ENCODE measurements at regions not wholly inside any gene's neighbourhood (a gene's known extent, or its start where the extent isn't known, plus 50 kb on each side); places are given as distances from the start of the nearest gene placed in this dataset.

- DNase-seq (ENCODE audit: low read depth, low spot score), result no peak
Measured at GRCh38 chr9:81844131-81844567, 84.1 kb upstream of the SPATA31D4 start.

DNA sequence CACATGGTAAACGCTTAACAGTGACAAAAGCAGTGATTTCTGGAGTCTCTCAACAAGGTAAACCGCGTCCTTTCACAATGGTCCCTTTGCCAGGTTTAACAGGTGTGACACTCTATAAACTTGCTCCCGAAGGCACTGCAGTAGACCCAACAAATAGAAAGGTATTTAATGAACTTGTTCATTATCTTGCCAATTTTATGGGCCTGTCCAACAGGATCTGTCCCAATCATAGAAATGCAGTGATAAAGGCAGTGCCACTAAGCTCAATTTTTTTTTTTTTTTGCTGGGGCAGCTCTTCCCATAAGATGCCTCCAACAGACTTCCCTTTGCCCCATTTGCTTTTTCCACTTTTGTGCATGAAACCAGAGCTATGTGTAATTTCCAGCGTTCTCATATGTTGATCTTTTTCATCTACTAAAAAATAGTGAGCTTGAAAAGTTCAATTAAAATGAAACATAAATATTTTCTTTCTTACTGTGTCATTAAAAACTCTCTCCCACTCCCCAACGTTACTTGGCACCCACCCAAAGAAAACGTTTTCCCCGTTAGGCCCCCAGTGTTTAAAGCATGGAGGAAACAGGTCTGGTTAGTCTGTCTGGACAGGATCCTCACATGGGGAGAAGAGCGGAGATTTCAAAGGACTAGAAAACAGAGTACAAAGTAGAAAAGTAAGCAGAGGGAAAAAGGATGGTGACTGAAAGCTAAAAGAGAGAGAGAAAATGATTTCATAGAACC, 80.9 kb upstream of the SPATA31D4 start:
- DNase-seq (ENCODE audit: low read depth, low spot score), result no peak

GRCh38 chr9:81848472-81848871, 79.8 kb upstream of the SPATA31D4 start:
- DNase-seq (ENCODE audit: low read depth, low spot score), result no peak

DNA sequence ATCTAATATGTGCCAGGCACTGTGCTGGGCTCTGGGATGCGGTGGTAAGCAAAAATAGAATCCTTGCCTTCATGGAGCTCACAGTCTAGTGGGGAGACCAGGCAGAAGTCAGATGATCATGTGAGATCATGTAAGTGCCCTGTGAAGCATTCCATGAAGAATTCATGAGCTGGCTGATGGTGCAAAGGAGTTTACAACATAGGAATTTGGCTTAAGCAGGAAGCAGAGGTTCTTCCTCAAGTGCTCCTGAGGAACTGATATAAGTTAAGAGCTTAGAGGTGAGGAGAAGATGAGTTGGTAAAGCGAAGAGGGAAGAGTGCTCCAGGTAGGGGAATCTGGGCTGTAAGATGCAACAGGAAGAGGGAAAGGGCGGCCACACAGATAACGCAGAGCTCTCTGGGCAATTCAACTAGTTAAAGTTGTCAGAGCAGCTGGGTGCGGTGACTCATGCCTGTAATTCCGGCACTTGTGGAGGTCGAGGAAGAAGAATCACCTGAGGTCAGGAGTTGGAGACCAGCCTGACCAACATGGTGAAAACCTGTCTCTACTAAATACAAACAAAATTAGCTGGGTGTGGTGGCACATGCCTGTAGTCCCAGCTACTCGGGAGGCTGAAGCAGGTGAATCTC, 78.5 kb upstream of the SPATA31D4 start:
- DNase-seq (ENCODE audit: low read depth, low spot score), result no peak

- no peak for DNase-seq (ENCODE audit: low read depth, low spot score)
Measured at GRCh38 chr9:81850724-81851123, 77.5 kb upstream of the SPATA31D4 start.

DNA sequence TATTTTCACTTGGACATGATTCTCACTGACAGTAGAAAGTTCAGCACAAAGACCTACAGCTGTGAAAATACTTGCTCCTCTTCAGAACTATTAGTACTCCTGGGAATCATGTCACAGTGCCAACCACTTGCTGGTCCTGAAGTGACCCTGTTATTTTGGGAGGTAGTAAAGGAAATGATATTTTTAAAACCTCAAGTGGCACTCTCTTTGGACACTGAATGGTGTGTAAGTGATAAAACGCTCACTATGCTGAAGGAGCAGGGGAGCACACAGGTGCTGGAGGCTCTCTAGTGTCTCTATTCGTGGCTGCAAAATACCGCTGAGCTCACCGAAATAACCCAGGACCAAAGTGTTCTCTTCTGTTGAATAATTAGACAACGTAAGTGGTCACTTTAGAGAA, 76.9 kb upstream of the SPATA31D4 start:
- no peak for DNase-seq (ENCODE audit: low read depth, low spot score)

- DNase-seq (ENCODE audit: low read depth, low spot score), result no peak
Measured at GRCh38 chr9:81852820-81853219, 75.4 kb upstream of the SPATA31D4 start.

DNA sequence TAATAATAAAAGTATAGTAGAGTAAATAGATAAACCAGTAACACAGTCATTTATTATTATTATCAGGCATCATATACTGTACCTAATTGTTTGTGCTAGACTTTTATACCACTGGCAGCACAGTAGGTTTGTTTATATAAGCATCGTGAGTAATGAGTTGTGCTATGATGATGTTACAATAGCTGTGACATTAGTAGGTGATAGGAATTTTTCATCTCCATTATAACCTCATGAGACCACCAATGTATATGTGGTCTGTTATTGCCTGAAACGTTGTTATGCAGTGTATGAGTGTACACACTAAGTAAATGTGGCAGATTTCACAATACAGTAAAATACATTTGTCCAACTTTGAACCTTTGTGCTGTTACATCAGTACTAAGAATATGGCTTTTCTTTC, 72.7 kb upstream of the SPATA31D4 start:
- DNase-seq (ENCODE audit: low read depth, low spot score), result no peak

- no peak for DNase-seq (ENCODE audit: low read depth, low spot score)
Measured at GRCh38 chr9:81858657-81859430, 69.4 kb upstream of the SPATA31D4 start.

DNA sequence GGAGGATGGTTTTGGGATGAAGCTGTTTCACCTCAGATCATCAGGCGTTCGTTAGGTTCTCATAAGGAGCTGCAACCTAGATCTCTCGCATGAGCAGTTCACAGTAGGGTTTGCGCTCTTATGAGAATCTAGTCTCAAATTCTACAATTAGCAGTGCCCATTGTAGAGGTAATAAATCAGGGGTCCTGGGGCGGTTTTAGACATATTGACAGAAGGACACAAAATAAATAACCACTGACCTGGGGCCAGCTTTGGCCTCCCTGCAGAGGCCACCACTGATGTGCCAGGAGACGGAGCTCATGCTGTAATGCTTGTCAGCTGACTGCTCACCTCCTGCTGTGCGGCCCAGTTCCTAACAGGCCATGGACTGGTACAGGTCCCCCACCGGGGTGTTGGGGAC, 67.6 kb upstream of the SPATA31D4 start:
- DNase-seq (ENCODE audit: low read depth, low spot score), result no peak

GRCh38 chr9:81861644-81862043, 66.6 kb upstream of the SPATA31D4 start:
- no peak for DNase-seq (ENCODE audit: low read depth, low spot score)

GRCh38 chr9:81868145-81868544, 60.1 kb upstream of the SPATA31D4 start:
- no peak for DNase-seq (ENCODE audit: low read depth, low spot score)

DNA sequence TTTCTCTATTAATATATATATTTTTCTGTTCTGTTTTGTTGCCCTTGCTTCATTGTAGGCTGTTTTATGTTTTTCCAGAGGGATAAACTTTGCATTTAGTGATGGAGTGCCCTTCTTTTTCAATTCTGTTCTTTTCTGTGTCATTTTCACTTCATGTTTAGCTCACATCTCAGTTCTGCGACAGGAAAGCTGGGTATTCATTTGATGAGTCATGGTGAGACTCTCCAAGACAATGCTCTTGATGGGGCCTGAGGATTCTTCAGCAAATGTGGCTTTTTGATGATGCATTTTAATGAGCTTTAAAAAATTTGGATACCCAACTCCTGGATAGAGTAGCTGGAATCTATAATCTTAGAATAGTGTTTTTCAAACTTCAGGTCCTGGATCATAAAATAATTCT, 56.5 kb upstream of the SPATA31D4 start:
- DNase-seq (ENCODE audit: low read depth, low spot score), result no peak

DNA sequence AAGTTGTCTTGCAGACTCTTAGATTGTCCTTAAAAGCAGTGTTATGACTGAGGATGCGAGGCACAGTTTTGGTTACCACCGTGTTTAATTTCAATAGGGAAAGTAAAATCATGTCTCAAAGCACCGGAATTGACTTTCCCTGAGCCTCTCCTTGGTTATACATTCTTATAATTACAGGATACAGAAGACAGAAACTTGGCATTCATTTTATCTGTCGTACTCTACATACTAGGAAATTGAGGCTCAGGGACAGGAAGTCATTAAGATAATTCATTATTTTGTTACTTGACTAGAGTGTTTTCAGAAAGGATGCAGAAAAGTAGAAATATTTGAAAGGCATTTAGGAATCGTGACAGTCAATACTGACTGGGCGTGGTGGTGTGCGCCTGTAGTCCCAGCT, 54.0 kb upstream of the SPATA31D4 start:
- no peak for DNase-seq (ENCODE audit: low read depth, low spot score)

DNA sequence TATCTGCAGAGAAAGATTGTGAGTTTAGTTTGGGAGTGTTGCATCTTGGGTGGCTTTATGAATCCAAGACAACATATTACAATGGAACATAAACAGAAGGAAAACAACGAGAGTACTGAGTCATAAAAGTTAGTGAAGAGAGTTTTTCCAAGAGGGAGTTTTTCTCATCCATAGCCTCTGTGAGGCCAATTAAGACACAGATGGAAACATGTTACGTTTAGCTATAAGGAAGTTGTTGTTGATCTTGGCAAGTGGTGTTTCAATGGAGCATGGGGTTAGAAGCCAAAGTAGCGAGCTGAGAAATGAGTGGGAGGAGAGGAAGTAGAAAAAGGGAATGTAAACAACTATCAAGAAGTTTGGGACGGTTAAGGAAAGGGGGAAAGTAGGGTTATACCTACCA, 53.3 kb upstream of the SPATA31D4 start:
- peak; percentile 67 for DNase-seq (ENCODE audit: low read depth, low spot score)

GRCh38 chr9:81877047-81877446, 51.2 kb upstream of the SPATA31D4 start:
- no peak for DNase-seq (ENCODE audit: low read depth, low spot score)
